Astrocyte (in vitro differentiated cells and primary cell): ENCODE measurements at regions not wholly inside any gene's neighbourhood (a gene's known extent, or its start where the extent isn't known, plus 50 kb on each side); places are given as distances from the start of the nearest gene placed in this dataset.

Experiments
- DNase-seq: peaks from one replicate; pipeline ENCODE4 v3.0.0-alpha.2; 2010; ENCODE audit warnings: low read depth
- FAIRE-seq: peaks from 2 replicates; lab custom pipeline; 2011; peaks lifted over from hg19 to GRCh38; lab: Jason Lieb, UNC
- H2AFZ ChIP-seq: 2 replicates; pipeline ENCODE4 v1.6.0; 2012; ENCODE audit warnings: low read depth, low read length, inconsistent platforms
- H3K27ac ChIP-seq: 2 replicates; pipeline ENCODE4 v1.5.1; 2011; ENCODE audit warnings: low read depth, low read length, inconsistent platforms
- H3K27me3 ChIP-seq: 2 replicates; pipeline ENCODE4 v1.6.0; 2011; ENCODE audit warnings: low read length, inconsistent platforms; ENCODE audit not compliant: insufficient read depth
- H3K36me3 ChIP-seq: 2 replicates; pipeline ENCODE4 v1.5.1; 2011; ENCODE audit warnings: low read length, inconsistent platforms; ENCODE audit not compliant: insufficient read depth
- H3K4me1 ChIP-seq: 2 replicates; pipeline ENCODE4 v1.5.1; 2011; ENCODE audit warnings: low read length, inconsistent platforms; ENCODE audit not compliant: insufficient read depth
- H3K4me2 ChIP-seq: 2 replicates; pipeline ENCODE4 v1.6.0; 2012; ENCODE audit warnings: low read length, inconsistent platforms
- H3K4me3 ChIP-seq: 2 replicates; pipeline ENCODE4 v1.5.1; 2011; ENCODE audit warnings: low read depth, mild to moderate bottlenecking, low read length, inconsistent platforms; ENCODE audit not compliant: insufficient read depth
- H3K79me2 ChIP-seq: 2 replicates; pipeline ENCODE4 v1.6.0; 2012; ENCODE audit warnings: mild to moderate bottlenecking, low read length, inconsistent platforms; ENCODE audit not compliant: insufficient read depth
- H3K9ac ChIP-seq: 2 replicates; pipeline ENCODE4 v1.6.0; 2012; ENCODE audit warnings: mild to moderate bottlenecking, low read length, inconsistent platforms
- H3K9me3 ChIP-seq: 2 replicates; pipeline ENCODE4 v1.5.1; 2012; ENCODE audit warnings: low read depth, mild to moderate bottlenecking, low read length, inconsistent platforms; ENCODE audit not compliant: insufficient read depth
- H4K20me1 ChIP-seq: 2 replicates; pipeline ENCODE4 v1.6.0; 2012; ENCODE audit warnings: low read length, inconsistent platforms; ENCODE audit not compliant: insufficient read depth
- H3K27ac Mint-ChIP-seq: one replicate; pipeline ENCODE4 v1.8.0; 2021; ENCODE audit warnings: mild to moderate bottlenecking, mixed read lengths; ENCODE audit not compliant: unreplicated experiment
- H3K27me3 Mint-ChIP-seq: one replicate; pipeline ENCODE4 v1.8.0; 2021; ENCODE audit warnings: low read depth, mixed read lengths; ENCODE audit not compliant: unreplicated experiment
- H3K36me3 Mint-ChIP-seq: one replicate; pipeline ENCODE4 v1.8.0; 2021; ENCODE audit warnings: low read depth, mixed read lengths; ENCODE audit not compliant: unreplicated experiment
- H3K4me1 Mint-ChIP-seq: one replicate; pipeline ENCODE4 v1.8.0; 2021; ENCODE audit warnings: low read depth, mixed read lengths; ENCODE audit not compliant: unreplicated experiment
- H3K4me3 Mint-ChIP-seq: one replicate; pipeline ENCODE4 v1.8.0; 2021; ENCODE audit warnings: mild to moderate bottlenecking, moderate library complexity, mixed read lengths; ENCODE audit not compliant: unreplicated experiment
- H3K9me3 Mint-ChIP-seq: one replicate; pipeline ENCODE4 v1.8.0; 2021; ENCODE audit warnings: mild to moderate bottlenecking, mixed read lengths; ENCODE audit not compliant: unreplicated experiment
- EZH2 ChIP-seq: IDR thresholded peaks from 2 replicates; pipeline ENCODE4 v1.6.1; 2012; ENCODE audit warnings: mild to moderate bottlenecking, low read length, inconsistent platforms; ENCODE audit not compliant: insufficient read depth
- TF ChIP-seq, protein P1 (sequence below): IDR thresholded peaks from 2 replicates; pipeline ENCODE4 v1.5.1; 2011; ENCODE audit warnings: low read depth, mild to moderate bottlenecking, inconsistent platforms, low read length, moderate library complexity; ENCODE audit not compliant: insufficient read depth

DNA sequence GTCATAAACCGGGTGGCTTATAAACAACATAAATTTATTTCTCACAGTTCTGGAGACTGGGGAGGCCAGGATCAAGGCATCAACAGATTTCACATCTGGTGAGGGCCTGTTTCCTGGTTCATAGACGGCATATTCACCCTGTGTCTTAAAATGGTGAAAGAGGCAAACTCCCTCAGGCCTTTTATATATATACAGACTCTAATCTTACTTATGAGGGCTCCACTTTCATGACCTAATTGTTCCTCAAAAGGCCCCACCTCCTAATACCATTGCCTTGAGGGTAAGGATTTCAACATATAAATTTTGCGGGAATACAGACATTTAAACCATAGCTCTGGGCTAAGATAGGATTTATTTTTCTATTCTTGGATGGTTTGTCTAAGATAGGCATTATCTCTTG is 187.2 kb downstream of the PPP1R3A start:
- H3K36me3 ChIP-seq: no peaks in the 10 kb centered on the region
- no peaks in the 10 kb centered on the region for H3K27me3 Mint-ChIP-seq
- H3K4me1 ChIP-seq: peaks cover 10% of the 10 kb centered on the region
- H3K9me3 Mint-ChIP-seq: no peaks in the 10 kb centered on the region
- H3K36me3 Mint-ChIP-seq: no peaks in the 10 kb centered on the region
- no peak for FAIRE-seq
- DNase-seq: no peak
- no peak overlapping the region for H3K27ac Mint-ChIP-seq
- no peak for TF ChIP-seq EZH2
- TF ChIP-seq, protein P1, sequence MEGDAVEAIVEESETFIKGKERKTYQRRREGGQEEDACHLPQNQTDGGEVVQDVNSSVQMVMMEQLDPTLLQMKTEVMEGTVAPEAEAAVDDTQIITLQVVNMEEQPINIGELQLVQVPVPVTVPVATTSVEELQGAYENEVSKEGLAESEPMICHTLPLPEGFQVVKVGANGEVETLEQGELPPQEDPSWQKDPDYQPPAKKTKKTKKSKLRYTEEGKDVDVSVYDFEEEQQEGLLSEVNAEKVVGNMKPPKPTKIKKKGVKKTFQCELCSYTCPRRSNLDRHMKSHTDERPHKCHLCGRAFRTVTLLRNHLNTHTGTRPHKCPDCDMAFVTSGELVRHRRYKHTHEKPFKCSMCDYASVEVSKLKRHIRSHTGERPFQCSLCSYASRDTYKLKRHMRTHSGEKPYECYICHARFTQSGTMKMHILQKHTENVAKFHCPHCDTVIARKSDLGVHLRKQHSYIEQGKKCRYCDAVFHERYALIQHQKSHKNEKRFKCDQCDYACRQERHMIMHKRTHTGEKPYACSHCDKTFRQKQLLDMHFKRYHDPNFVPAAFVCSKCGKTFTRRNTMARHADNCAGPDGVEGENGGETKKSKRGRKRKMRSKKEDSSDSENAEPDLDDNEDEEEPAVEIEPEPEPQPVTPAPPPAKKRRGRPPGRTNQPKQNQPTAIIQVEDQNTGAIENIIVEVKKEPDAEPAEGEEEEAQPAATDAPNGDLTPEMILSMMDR: no peak
- H3K27ac ChIP-seq: no peak overlapping the region
- no peak overlapping the region for H3K4me2 ChIP-seq
- H3K4me3 Mint-ChIP-seq: no peak overlapping the region
- peaks cover 10% of the 10 kb centered on the region for H3K4me1 Mint-ChIP-seq
- H3K27me3 ChIP-seq: no peaks in the 10 kb centered on the region
- H3K9ac ChIP-seq: no peak overlapping the region
- H3K4me3 ChIP-seq: no peak overlapping the region
- no peaks in the 10 kb centered on the region for H3K79me2 ChIP-seq
- no peaks in the 10 kb centered on the region for H4K20me1 ChIP-seq
- no peak overlapping the region for H2AFZ ChIP-seq
- H3K9me3 ChIP-seq: no peaks in the 10 kb centered on the region

DNA sequence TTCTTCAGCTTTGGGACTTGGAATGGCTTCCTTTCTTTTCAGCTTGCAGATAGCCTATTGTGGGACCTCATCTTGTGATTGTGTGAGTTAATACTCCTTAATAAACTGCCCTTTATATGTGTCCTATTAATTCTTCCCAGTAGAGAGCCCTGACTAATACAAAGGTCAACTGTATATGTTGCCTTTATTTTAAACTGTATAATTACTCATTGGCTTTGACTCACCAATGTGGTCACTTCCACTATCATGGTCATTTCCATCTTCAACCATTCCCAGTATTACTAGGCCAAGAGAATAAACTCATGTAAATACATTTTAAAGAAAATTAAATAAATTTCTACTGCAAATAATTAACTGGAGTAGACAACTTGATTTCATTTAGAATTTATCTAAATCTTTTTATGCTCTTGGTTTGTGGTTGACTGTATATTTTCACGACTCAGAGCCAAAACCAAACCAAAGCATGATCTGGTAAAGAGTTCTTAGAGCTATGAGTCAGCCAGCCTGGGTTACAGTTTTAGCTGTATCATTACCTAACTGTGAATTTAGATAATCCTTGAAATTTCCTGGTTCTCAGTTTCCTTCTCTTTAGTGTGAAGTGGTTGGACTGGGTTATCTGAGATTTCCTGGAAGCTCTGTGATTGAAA is 188.4 kb downstream of the PPP1R3A start:
- H3K36me3 ChIP-seq: no peaks in the 10 kb centered on the region
- H3K79me2 ChIP-seq: no peaks in the 10 kb centered on the region
- no peaks in the 10 kb centered on the region for H4K20me1 ChIP-seq
- no peaks in the 10 kb centered on the region for H3K27me3 ChIP-seq
- H3K4me1 ChIP-seq: peaks cover 10% of the 10 kb centered on the region
- H2AFZ ChIP-seq: no peak overlapping the region
- peak overlapping the region; percentile 61 for H3K27ac ChIP-seq
- Mint-ChIP-seq H3K27ac (peak overlapping the region; percentile 74), H3K9me3 (no peaks in the 10 kb centered on the region), H3K36me3 (no peaks in the 10 kb centered on the region), H3K4me1 (peaks cover 10% of the 10 kb centered on the region), H3K4me3 (no peak overlapping the region), H3K27me3 (no peaks in the 10 kb centered on the region)
- H3K9me3 ChIP-seq: no peaks in the 10 kb centered on the region
- FAIRE-seq (peak; percentile 9), DNase-seq (peak; percentile 84)
- H3K9ac ChIP-seq: no peak overlapping the region
- H3K4me2 ChIP-seq: peak overlapping the region; percentile 62
- TF ChIP-seq, protein P1: no peak
- TF ChIP-seq EZH2: no peak
- H3K4me3 ChIP-seq: no peak overlapping the region

DNA sequence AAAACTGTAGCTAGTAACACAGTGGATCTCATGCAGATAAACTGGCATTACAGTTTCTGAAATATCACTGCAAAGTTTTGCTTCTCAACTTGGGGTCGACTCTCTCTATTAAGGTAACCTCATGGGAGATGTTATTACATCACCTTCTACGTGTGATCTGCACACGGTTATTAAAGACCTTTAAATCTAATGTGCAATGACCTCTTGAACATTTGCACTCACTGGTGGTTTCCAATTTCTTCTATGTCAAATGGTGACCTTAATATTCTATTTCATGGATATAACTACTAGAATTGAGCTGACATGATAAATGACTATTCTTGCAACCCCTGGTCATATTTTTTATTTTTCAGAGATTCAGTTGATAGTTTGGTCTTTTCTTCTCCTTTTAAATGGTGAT is 191.3 kb downstream of the PPP1R3A start:
- H3K4me3 Mint-ChIP-seq: no peak overlapping the region
- H3K36me3 Mint-ChIP-seq: no peaks in the 10 kb centered on the region
- H3K9me3 ChIP-seq: no peaks in the 10 kb centered on the region
- no peak for FAIRE-seq
- no peak overlapping the region for H2AFZ ChIP-seq
- no peak overlapping the region for H3K4me3 ChIP-seq
- H3K9ac ChIP-seq: no peak overlapping the region
- no peak overlapping the region for H3K27ac Mint-ChIP-seq
- H4K20me1 ChIP-seq: no peaks in the 10 kb centered on the region
- H3K36me3 ChIP-seq: no peaks in the 10 kb centered on the region
- H3K9me3 Mint-ChIP-seq: no peaks in the 10 kb centered on the region
- peaks cover 10% of the 10 kb centered on the region for H3K4me1 ChIP-seq
- no peaks in the 10 kb centered on the region for H3K27me3 Mint-ChIP-seq
- H3K79me2 ChIP-seq: no peaks in the 10 kb centered on the region
- H3K4me1 Mint-ChIP-seq: peaks cover 10% of the 10 kb centered on the region
- no peak for DNase-seq
- H3K4me2 ChIP-seq: no peak overlapping the region
- no peak overlapping the region for H3K27ac ChIP-seq
- TF ChIP-seq, protein P1: no peak
- no peak for TF ChIP-seq EZH2
- H3K27me3 ChIP-seq: no peaks in the 10 kb centered on the region
